Fibroblast of pulmonary artery (primary cell): ENCODE measurements at regions not wholly inside any gene's neighbourhood (a gene's known extent, or its start where the extent isn't known, plus 50 kb on each side); places are given as distances from the start of the nearest gene placed in this dataset.
A peak's percentile ranks its signal among the peaks of the same experiment; 100 is the strongest.

Experiments used
- DNase-seq: peaks from one replicate; pipeline ENCODE4 v3.0.0-alpha.2; 2010; ENCODE audit warnings: low read depth
- H3K4me3 ChIP-seq: replicated peaks from 2 replicates; pipeline ENCODE4 v1.5.1; 2011; ENCODE audit warnings: low read depth, mild to moderate bottlenecking, control low read depth, low read length, moderate library complexity
- TF ChIP-seq, protein P1 (sequence below): IDR thresholded peaks from 2 replicates; pipeline ENCODE4 v1.5.1; 2011; ENCODE audit warnings: mild to moderate bottlenecking, control low read depth, low read length, inconsistent platforms; ENCODE audit errors: missing control alignments

GRCh38 chr12:45577844-45578399 lies 151.6 kb upstream of the ARID2 start:
- TF ChIP-seq, protein P1, sequence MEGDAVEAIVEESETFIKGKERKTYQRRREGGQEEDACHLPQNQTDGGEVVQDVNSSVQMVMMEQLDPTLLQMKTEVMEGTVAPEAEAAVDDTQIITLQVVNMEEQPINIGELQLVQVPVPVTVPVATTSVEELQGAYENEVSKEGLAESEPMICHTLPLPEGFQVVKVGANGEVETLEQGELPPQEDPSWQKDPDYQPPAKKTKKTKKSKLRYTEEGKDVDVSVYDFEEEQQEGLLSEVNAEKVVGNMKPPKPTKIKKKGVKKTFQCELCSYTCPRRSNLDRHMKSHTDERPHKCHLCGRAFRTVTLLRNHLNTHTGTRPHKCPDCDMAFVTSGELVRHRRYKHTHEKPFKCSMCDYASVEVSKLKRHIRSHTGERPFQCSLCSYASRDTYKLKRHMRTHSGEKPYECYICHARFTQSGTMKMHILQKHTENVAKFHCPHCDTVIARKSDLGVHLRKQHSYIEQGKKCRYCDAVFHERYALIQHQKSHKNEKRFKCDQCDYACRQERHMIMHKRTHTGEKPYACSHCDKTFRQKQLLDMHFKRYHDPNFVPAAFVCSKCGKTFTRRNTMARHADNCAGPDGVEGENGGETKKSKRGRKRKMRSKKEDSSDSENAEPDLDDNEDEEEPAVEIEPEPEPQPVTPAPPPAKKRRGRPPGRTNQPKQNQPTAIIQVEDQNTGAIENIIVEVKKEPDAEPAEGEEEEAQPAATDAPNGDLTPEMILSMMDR = no peak
- no peak overlapping the region for H3K4me3 ChIP-seq
- DNase-seq = peak; percentile 51

GRCh38 chr12:45580356-45580969 lies 149.0 kb upstream of the ARID2 start:
- H3K4me3 ChIP-seq = no peak overlapping the region
- DNase-seq = no peak
- TF ChIP-seq, protein P1 = no peak

GRCh38 chr12:45581112-45581511 lies 148.4 kb upstream of the ARID2 start:
- TF ChIP-seq, protein P1 = no peak
- DNase-seq = no peak
- H3K4me3 ChIP-seq = no peak overlapping the region

- peak; percentile 11 for DNase-seq
- H3K4me3 ChIP-seq = no peak overlapping the region
- TF ChIP-seq, protein P1 = no peak
Observed at GRCh38 chr12:45582536-45582935, 147.0 kb upstream of the ARID2 start.

- H3K4me3 ChIP-seq = peak overlapping the region; percentile 17
- TF ChIP-seq, protein P1 = no peak
- DNase-seq = peak; percentile 91
Observed at GRCh38 chr12:45582986-45583659, 146.4 kb upstream of the ARID2 start.

DNA sequence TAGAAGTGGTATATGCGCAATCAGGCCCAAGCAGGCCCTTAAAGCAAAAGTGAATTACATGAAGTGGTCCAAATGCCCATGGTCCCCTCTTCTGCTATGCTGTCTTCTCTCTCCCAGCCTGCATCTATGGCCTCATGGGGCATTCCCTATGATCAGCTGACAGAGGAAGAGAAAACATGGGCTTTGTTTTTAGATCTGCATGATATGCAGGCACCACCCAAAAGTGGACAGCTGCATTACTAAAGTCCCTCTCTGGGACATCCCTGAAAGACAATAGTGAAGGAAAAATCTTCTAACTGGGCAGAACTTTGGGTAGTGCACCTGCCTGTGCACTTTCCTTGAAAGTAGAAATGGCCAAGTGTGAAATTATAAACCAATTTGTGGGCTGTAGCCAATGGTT lies 145.2 kb upstream of the ARID2 start:
- no peak overlapping the region for H3K4me3 ChIP-seq
- TF ChIP-seq, protein P1 = no peak
- no peak for DNase-seq
